Colonic mucosa (tissue), 4 donors: ENCODE measurements at regions not wholly inside any gene's neighbourhood (a gene's known extent, or its start where the extent isn't known, plus 50 kb on each side); places are given as distances from the start of the nearest gene placed in this dataset.

Experiments
- DNase-seq: peaks from one replicate; pipeline ENCODE4 v3.0.0-alpha.2; 2020
- H3K27ac ChIP-seq: fragments of 200-600 bp; one replicate; pipeline ENCODE4 v1.8.0; 2021
- H3K27me3 ChIP-seq: fragments of 200-600 bp; one replicate; pipeline ENCODE4 v1.8.0; 2021
- H3K36me3 ChIP-seq: fragments of 200-600 bp; one replicate; pipeline ENCODE4 v1.8.0; 2021
- H3K4me1 ChIP-seq: fragments of 200-600 bp; one replicate; pipeline ENCODE4 v1.8.0; 2021; ENCODE audit warnings: mild to moderate bottlenecking
- H3K4me3 ChIP-seq: fragments of 200-600 bp; one replicate; pipeline ENCODE4 v1.8.0; 2021
- H3K9ac ChIP-seq, 2 donors: one replicate each; pipeline ENCODE4 v1.7.0; 2013; ENCODE audit warnings: control low read depth in 2 of 2, low read depth in 2 of 2, low read length in 2 of 2
- H3K9me3 ChIP-seq: fragments of 200-600 bp; one replicate; pipeline ENCODE4 v1.8.0; 2021
- intact Hi-C: fragments of 100-400 bp; cut with DNase I; formaldehyde crosslinking; loops from one replicate; pipeline ENCODE4 v1.14.1; 2022
- TF ChIP-seq, protein P1 (sequence below): fragments of 200-600 bp; IDR thresholded peaks from one replicate; pipeline ENCODE4 v1.8.0; 2022; ENCODE audit warnings: antibody characterized with exemption, mild to moderate bottlenecking
- donor health status: healthy.
- donor health status: DM: no; HTN: no; CAD: no.
- donor health status: DM: no; HTN: no; CAD: no.

DNA sequence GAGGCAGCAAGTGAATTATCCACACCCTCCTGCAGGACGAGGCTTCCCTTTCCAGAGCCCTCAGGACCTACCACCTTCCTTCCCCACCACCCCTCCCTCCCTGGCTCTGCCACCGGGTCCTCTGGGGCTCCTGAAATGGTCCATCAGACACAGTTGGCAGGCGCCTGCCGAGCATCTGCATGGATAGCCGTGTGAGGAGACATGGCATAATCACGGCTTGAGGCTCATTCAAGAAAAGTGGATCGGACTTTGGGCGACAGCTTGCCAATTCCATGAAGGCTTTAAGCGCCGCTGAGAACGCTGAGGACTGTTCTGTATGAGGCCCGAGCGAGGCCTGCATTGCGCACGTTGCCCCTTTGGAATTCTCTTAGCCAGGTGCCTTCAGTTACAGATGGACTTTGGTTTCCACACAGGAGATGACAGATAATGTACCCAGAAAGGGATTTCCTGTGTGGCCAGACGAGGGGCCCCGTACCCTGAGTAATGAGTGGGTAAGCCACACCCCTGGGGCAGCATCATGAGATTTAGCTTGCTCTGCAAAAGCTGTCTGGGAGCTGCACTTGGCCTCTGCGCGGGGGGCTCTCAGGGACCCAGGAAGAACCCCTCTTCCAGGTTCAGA, 179.8 kb downstream of the OLFM1 start:
- H3K27me3 ChIP-seq: no peaks in the 10 kb centered on the region
- no peak overlapping the region for H3K9ac ChIP-seq
- intact Hi-C loops: no loop called here
- no peaks in the 10 kb centered on the region for H3K36me3 ChIP-seq
- DNase-seq: no peak
- H3K4me3 ChIP-seq: no peak overlapping the region
- TF ChIP-seq, protein P1, sequence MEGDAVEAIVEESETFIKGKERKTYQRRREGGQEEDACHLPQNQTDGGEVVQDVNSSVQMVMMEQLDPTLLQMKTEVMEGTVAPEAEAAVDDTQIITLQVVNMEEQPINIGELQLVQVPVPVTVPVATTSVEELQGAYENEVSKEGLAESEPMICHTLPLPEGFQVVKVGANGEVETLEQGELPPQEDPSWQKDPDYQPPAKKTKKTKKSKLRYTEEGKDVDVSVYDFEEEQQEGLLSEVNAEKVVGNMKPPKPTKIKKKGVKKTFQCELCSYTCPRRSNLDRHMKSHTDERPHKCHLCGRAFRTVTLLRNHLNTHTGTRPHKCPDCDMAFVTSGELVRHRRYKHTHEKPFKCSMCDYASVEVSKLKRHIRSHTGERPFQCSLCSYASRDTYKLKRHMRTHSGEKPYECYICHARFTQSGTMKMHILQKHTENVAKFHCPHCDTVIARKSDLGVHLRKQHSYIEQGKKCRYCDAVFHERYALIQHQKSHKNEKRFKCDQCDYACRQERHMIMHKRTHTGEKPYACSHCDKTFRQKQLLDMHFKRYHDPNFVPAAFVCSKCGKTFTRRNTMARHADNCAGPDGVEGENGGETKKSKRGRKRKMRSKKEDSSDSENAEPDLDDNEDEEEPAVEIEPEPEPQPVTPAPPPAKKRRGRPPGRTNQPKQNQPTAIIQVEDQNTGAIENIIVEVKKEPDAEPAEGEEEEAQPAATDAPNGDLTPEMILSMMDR: no peak
- H3K9me3 ChIP-seq: no peaks in the 10 kb centered on the region
- no peak overlapping the region for H3K27ac ChIP-seq
- no peaks in the 10 kb centered on the region for H3K4me1 ChIP-seq

DNA sequence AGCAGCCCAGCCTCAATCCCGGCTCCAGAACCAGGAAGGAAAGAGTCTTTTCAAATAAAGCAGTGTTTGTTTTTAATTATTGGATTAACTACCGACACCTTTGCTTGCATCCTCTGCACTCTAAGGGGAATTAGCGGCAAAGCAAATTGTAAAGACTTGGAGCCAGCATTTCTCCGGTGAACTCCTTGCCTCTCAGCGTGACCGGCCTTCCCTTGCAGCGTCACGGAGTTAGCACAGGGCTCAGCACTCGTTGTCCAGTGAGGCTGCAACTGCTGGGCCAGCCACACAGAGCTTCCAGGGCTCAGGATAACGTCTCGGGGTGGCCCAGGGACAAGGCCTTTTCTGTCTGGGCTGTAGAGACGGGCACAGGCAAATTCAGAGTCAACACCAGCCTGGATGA, 180.6 kb downstream of the OLFM1 start:
- Histone ChIP-seq H3K27me3 (no peaks in the 10 kb centered on the region), H3K4me1 (no peaks in the 10 kb centered on the region)

DNA sequence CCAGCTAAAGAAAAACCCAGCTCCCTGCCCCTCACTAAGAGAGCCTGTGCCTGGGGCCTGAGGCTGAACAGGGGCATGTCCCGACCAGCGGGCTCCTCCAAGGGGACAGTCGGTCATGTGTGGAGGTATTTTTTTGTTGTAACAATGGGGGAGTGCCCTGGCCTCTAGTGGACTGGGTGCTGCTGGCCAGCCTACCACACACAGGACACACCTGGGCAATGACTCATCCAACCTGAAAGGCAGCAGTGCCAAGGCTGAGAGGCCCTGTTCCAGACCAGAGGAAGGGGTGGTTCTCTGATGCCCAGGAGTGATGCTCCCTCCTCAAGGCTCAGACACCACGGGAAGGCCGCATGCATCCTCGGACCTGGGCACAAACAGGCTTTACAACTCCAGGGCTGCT, 181.5 kb downstream of the OLFM1 start:
- Histone ChIP-seq H3K4me1 (no peaks in the 10 kb centered on the region), H3K4me3 (no peak overlapping the region), H3K9me3 (no peaks in the 10 kb centered on the region), H3K27me3 (no peaks in the 10 kb centered on the region), H3K36me3 (no peaks in the 10 kb centered on the region), H3K27ac (no peak overlapping the region), H3K9ac (no peak overlapping the region)
- no peak for DNase-seq
- intact Hi-C loops: no loop called here
- TF ChIP-seq, protein P1: no peak

More for the DNA sequence above, 180.6 kb downstream of the OLFM1 start:
- intact Hi-C loops: no loop called here
- Histone ChIP-seq H3K9me3 (no peaks in the 10 kb centered on the region), H3K4me3 (no peak overlapping the region), H3K36me3 (no peaks in the 10 kb centered on the region), H3K27ac (no peak overlapping the region), H3K9ac (no peak overlapping the region)
- no peak for DNase-seq
- TF ChIP-seq, protein P1: no peak

- no peaks in the 10 kb centered on the region for H3K4me1 ChIP-seq
- TF ChIP-seq, protein P1: no peak
- no peaks in the 10 kb centered on the region for H3K9me3 ChIP-seq
- H3K36me3 ChIP-seq: no peaks in the 10 kb centered on the region
- no peak for DNase-seq
- H3K4me3 ChIP-seq: no peak overlapping the region
- H3K27ac ChIP-seq: no peak overlapping the region
- intact Hi-C loops: no loop called here
- H3K27me3 ChIP-seq: no peaks in the 10 kb centered on the region
- H3K9ac ChIP-seq: no peak overlapping the region
These were observed 182.7 kb downstream of the OLFM1 start for GRCh38 chr9:135269912-135270830.

DNA sequence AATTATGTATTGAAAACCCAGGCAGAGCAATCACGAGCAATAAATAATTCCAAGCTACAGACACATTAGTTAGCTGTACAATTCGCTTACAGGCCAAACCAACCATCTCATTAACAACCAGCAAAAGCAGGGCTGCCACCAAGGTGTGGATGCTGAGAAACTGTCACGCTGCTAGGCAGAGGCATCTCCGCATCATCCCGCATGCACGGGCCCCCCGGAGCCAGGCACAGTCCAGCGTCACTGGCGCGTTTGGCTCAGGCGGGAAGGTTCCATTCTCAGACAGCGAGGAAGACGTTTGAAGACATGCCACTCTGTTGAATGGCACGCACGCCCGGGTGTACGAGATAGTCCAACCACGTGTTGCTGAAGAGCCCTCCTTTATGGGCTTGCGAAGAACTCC, 184.0 kb downstream of the OLFM1 start:
- Histone ChIP-seq H3K9me3 (no peaks in the 10 kb centered on the region), H3K4me1 (no peaks in the 10 kb centered on the region), H3K36me3 (no peaks in the 10 kb centered on the region), H3K27me3 (no peaks in the 10 kb centered on the region), H3K27ac (no peak overlapping the region), H3K4me3 (no peak overlapping the region), H3K9ac (no peak overlapping the region)
- TF ChIP-seq, protein P1: no peak
- intact Hi-C loops: no loop called here
- no peak for DNase-seq
